GM23248 (cell line): ENCODE measurements at regions not wholly inside any gene's neighbourhood (a gene's known extent, or its start where the extent isn't known, plus 50 kb on each side); places are given as distances from the start of the nearest gene placed in this dataset.

Experiments
- EZH2 ChIP-seq: fragments of 200-600 bp; sonication (generic); IDR thresholded peaks from 2 replicates; pipeline ENCODE4 v1.6.1; 2018; ENCODE audit warnings: antibody characterized with exemption, mild to moderate bottlenecking; ENCODE audit not compliant: insufficient read depth, poor library complexity, severe bottlenecking
- EZH2phosphoT487 ChIP-seq: fragments of 200-600 bp; sonication (generic); IDR thresholded peaks from 2 replicates; pipeline ENCODE4 v1.6.1; 2018; ENCODE audit warnings: antibody characterized with exemption, moderate library complexity, mild to moderate bottlenecking, low read depth; ENCODE audit not compliant: insufficient read depth

DNA sequence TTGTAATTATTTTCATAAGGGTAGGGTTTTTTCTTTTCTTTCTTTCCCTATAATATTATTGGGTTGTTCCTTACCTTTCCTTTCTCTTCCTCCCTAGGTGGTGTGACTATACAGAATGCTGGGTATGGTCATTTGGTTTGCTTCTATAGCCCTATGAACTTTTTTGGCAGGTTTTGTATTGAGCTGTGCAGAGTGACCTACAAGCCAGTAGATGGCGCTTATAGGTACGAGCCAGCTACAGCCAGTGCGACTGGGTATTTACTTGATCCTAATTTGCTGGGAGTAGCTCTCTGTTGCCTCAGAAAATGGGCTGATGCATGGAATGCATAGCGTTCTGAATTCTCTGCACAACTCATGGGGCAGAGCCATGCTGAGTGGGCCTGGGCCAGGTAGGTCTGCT lies 423.3 kb downstream of the MAGEE1 start:
- TF ChIP-seq EZH2 (no peak), EZH2phosphoT487 (no peak)
